NCI-H187 treated with DMSO at 0.1 percent for 48 hours (cell line): ENCODE measurements at regions not wholly inside any gene's neighbourhood (a gene's known extent, or its start where the extent isn't known, plus 50 kb on each side); places are given as distances from the start of the nearest gene placed in this dataset.
"Not testable (repeated sequence)": the region's sequence is repeated elsewhere in the genome, so short reads cannot be mapped to it uniquely, and the experiment has no call there.

Experiments
- DNase-seq: peaks from one replicate; lab custom pipeline; 2025; lab: John Stamatoyannopoulos, UW

- DNase-seq: not testable (repeated sequence)
These were observed 117.3 kb downstream of the PPIAL4A start for GRCh38 chr1:121006826-121007225.

DNA sequence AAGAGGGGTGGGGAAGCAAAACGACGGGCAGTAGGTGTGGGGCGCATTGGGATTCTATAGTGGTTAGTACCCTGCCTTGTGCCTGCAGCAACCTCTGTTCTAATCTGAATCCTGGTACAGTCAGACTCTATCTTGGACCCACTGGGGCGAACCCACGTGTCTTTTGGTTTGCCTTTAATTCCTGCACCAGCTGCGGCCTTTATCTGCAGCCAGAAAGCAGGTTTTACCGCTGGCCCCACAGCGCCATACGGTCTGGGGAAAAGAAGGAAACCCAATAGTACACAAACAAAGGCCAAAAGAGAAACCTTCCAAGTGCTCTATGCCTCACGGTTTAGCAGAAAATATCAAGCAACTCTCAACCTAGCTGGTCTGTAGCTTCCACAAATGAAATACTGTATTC is 118.2 kb downstream of the PPIAL4A start:
- DNase-seq: not testable (repeated sequence)

DNA sequence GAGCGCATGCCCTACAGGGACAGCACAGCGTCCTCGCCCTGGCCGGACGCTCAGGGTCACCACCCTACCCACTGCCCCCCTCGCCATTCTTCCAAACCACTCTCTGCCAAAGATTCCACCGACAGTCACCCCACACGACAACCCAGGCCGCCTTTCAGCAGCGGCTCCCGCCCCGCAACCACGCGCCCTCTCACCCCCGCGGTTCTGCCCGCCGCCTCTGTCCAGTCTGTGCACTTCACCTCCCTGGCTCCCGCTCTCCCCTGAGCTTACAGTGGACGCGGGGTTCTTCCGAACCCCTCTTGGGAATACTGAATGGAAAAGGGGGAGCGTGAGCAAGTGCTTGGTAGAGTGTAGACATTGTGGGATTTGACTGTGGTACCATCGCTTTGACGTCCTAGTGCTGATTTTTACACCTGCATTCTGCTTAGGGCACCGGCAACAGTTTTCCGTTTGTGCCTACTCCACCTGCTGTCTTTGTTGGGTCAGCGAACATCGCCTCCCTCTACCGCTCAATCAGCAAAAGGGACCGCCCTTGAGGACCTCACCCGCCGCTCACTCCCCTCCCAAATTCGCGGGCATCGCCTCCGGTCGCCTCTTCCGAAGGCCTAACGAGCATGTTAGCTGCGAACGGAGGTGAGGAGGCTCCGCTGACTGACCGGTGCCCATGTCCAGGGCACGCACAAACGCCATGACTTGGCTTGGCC is 119.1 kb downstream of the PPIAL4A start:
- DNase-seq: not testable (repeated sequence)

- DNase-seq: not testable (repeated sequence)
These were observed 119.9 kb downstream of the PPIAL4A start for GRCh38 chr1:121009216-121010057.

- not testable (repeated sequence) for DNase-seq
These were observed 120.6 kb downstream of the PPIAL4A start for GRCh38 chr1:121010141-121010540.

DNA sequence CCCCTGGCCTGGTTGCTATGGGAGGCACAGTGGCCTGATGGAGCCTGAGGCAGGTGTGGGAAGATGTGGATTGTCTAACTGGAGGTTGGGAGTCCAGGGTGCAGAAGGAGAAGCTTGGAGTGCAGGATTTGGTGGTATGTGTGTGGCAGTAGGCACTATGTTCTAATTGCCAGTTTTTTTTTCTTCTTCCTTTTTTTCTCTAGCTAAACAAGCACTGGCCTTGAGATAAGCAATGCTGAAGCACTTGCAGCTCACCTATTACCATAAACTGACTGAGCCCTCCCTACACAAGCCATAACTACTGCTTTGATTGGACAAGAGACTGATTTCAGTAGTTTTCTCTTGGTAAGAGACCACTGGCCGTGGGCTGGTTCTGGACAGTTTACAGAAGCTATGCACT is 123.6 kb downstream of the PPIAL4A start:
- not testable (repeated sequence) for DNase-seq

DNA sequence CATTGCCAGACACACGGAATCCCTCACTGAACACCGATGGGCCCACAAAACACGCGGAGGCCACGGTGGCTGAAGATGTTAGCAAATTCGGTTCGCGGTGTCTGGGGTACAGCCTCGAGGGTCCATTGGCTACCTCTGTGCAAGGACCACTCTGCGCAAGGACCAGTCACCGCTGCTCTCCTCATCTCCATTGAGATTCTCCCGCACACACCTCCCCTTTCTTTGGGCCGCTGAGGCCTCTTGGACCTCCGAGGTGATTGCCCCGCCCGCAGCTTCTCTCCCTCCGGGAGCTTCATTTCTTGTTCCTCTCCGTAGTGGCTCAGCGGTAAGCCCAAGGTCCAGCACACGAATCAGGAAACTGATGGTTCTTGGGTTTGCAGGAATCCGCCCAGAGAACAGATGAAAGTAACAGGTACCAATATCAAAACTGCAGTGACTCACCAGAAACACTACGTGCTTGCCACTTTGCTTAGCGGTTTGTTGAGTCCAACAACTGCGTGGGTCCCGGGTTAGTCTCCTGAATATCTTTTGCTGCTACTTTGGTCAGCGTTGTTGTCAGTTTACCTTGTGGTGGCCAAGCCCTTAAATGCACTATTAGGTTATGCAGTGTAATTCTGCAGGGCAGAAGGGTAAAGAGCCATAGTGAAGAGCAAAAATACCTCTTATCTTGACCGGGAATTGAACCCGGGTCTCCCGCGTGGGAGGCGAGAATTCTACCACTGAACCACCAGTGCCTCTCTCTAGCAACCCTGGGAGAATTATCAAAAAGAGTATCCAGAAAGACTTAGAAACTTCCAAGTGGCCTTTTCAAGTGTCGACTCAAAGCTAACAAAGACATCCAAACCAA is 126.8 kb downstream of the PPIAL4A start:
- not testable (repeated sequence) for DNase-seq

DNA sequence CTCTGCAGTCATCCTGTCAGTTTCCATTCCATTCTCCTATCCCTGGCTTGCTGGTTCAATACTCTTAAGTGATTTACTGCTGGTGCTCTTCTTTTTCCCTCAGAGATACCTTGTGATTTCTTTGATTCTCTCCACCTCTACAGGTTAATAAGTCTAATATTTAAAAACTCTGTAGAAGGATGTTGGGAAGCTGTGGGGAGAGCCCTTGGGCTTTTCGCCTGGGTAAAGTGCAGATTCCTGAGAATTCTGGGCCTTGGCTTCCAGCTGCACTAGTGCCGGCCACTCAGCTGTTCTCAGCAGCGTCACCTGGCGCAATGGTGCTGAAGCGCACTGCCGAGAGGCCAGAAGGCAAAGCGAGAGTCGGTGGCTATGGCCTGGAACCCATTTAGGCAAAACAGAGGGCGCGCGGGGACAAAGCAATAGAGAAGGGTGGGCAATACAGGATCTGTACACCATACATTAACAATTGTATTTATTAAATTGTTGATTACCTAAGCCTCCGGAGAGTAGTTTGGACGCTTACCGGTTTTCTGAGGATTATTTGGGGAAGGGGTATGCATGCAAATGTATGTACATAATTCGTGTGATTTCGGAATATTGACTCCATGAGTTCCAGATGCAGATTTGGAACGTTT is 130.3 kb downstream of the PPIAL4A start:
- DNase-seq: not testable (repeated sequence)

GRCh38 chr1:121020350-121021236 is 131.0 kb downstream of the PPIAL4A start:
- not testable (repeated sequence) for DNase-seq

DNA sequence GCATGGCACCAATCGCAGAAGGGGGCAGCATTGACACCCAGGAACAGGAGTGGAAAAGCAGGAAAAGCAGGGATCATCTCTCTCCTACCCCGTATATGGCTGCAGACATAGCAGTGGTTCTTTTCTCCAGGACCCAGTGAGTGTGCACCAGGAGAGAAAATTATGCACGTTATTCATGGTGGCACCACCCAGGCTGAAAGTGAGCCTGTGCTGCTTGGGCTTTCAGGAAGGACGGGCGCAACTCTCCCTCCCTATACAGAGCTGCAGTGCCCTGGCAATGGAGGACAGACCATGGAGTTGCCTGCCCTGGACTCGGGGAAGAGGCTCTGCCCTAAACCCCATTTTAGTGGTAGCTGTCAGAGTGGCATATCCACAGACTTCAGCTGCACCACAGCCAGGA is 132.1 kb downstream of the PPIAL4A start:
- not testable (repeated sequence) for DNase-seq

- DNase-seq: not testable (repeated sequence)
These were observed 143.4 kb downstream of the PPIAL4A start for GRCh38 chr1:121032878-121033494.

GRCh38 chr1:121036792-121037191 is 147.2 kb downstream of the PPIAL4A start:
- not testable (repeated sequence) for DNase-seq

DNA sequence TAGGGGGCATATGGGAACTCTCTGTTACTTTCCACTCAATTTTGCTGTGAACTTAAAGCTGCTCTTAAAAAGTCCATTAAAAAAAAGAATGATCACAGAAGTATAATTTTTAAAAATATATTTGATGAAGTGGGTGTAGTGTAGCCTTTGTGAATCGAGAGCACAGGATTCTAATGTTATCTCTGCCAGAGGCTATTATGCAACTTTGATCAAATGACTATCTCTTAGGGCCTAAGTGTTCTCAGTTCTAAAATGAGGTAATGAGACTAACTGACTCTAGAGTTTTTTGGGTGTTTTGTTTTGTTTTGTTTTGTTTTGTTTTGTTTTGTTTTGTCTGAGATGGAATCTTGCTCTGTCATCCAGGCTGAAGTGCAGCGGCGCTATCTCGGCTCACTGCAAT is 143.2 kb downstream of the FAM72B start:
- DNase-seq: not testable (repeated sequence)

DNA sequence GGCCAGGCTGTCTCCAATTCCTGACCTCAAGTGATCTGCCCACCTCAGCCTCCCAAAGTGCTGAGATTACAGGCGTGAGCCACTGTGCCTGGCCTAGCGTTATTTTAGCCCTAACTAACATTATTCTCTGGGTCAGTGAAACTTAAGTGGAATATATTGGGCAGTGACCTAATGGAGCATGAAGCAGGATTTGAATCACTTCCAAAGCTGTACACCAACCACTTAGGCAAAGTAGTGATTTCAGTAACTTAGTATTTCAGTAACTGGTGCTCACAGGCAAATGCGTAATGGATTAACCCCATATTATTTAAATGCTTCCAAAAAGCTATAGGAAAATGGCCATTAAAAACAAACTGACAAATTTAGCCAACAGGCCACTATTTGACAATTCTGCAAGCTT is 142.6 kb downstream of the FAM72B start:
- DNase-seq: not testable (repeated sequence)

DNA sequence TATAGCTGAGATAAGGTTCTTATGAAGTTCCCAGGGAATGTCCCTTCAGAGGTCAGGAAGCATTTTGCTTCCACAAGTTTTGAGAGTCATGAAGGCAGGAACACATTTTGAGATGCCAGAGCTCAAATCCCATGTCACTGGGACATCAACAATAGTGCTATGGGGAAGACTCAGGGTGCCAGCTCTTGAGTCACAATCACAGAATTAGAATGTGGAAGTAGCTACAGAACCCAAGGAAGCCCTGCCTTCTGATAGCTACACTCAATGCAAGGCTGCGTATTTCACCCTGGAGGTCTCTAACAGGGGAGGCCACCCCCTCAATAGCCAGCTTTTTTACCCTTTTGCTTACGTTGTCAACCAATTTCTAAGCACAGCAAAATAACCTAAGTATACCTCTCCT is 141.3 kb downstream of the FAM72B start:
- not testable (repeated sequence) for DNase-seq

DNA sequence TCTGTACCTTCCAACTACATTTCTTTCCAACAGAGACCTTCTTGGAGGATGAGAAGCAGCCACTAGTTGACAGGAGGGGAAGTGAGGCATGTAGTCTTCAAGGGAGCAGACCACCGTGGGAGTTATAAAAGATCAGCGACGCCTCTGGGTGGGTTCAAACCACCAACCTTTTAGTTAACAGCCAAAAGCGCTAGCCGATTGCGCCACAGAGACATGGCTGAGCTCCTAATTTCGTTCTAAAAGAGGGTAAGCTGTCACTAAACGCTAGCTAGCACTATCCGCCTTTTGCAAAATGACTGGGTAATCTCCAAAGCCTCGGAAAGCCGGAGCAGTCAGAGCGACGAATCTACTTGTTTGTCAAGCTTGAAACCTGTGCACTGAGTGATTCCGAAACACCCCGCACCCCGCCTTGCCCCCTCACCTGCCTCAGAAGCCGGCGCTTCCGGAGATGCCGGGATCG is 135.8 kb downstream of the FAM72B start:
- not testable (repeated sequence) for DNase-seq

- not testable (repeated sequence) for DNase-seq
These were observed 135.2 kb downstream of the FAM72B start for GRCh38 chr1:121048769-121049443.

- DNase-seq: not testable (repeated sequence)
These were observed 134.0 kb downstream of the FAM72B start for GRCh38 chr1:121050097-121050496.

DNA sequence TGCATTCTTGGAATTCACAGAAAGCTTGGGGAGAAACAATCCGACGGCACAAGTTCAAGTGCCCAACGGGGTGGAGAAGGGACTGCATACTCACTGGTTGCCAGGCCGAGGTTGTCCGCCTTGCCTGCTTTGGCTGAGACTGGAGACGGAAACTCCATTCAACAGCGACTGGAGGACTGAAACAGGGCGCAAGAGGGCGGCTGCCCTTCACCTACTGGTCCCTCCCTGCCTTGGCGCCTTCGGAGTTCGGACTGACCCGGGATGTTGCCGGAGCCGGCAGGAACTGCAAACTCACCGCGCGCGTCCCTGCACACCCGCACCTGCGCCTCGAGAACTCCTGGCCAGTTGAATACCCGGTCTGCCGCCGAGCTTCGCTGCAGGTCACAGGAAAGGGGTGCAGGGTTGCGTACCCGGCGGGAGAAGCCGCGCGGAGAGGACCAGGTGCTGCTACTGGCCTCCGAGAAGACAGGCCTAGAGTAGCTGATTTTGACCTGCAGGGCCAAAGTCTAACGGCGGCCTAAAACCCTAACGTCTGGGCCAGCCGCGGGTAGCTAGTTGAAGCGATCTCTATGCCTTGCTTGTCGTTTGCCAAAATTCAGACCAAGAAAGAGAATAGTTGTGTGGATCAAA is 132.9 kb downstream of the FAM72B start:
- DNase-seq: not testable (repeated sequence)
